Stomach (tissue), 8 donors: ENCODE measurements at regions not wholly inside any gene's neighbourhood (a gene's known extent, or its start where the extent isn't known, plus 50 kb on each side); places are given as distances from the start of the nearest gene placed in this dataset.

Experiments used
- DNase-seq, 2 donors: peaks; one replicate each; pipeline versions ENCODE4 v3.0.0 to v3.0.0-alpha.2; 2013 to 2019
- H3K27ac ChIP-seq, 5 donors: fragments of 200-600 bp in 4 of 5; sonication (generic) in 4 of 5; one replicate each; pipeline ENCODE4 v1.5.1; 2013 to 2019; ENCODE audit warnings: mild to moderate bottlenecking in 1 of 5, moderate library complexity in 1 of 5
- H3K27me3 ChIP-seq, 3 donors: fragments of 200-600 bp; sonication (generic); one replicate each; pipeline ENCODE4 v1.5.1; 2017 to 2019; ENCODE audit warnings: mixed run types in 1 of 3
- H3K36me3 ChIP-seq, 4 donors: fragments of 200-600 bp; sonication (generic); 1 replicate in 3 of 4; 2 replicates in 1 of 4; pipeline ENCODE4 v1.5.1; 2016 to 2019
- H3K4me1 ChIP-seq, 4 donors: fragments of 200-600 bp; sonication (generic); one replicate each; pipeline ENCODE4 v1.5.1; 2016 to 2019
- H3K4me3 ChIP-seq, 4 donors: fragments of 200-600 bp; sonication (generic) in 3 of 4; one replicate each; pipeline ENCODE4 v1.5.1; 2016 to 2019; ENCODE audit warnings: mild to moderate bottlenecking in 1 of 4
- H3K9me3 ChIP-seq, 4 donors: fragments of 200-600 bp; sonication (generic); one replicate each; pipeline ENCODE4 v1.5.1; 2016 to 2019
- EP300 ChIP-seq: sonication (generic); formaldehyde crosslinking; IDR thresholded peaks from one replicate; pipeline ENCODE4 v1.6.1; 2017; ENCODE audit warnings: antibody characterized with exemption
- POLR2A ChIP-seq, 4 donors: fragments of 450-650 bp; IDR thresholded peaks; one replicate each; pipeline ENCODE4 v1.6.1; 2016; ENCODE audit warnings: antibody characterized with exemption in 4 of 4, control low read depth in 2 of 4, mild to moderate bottlenecking in 1 of 4, moderate library complexity in 1 of 4
- POLR2AphosphoS5 ChIP-seq, 3 donors: sonication (generic); formaldehyde crosslinking; IDR thresholded peaks; one replicate each; pipeline ENCODE4 v1.6.1; 2016; ENCODE audit warnings: antibody characterized with exemption in 3 of 3
- WGBS, 5 donors: extraction: QIAGEN DNeasy Blood & Tissue Kit in 3 of 5; methylation state at CpG; one replicate each; pipeline versions ENCODE4 v1.1.5 to v1.1.7; 2013 to 2018; 5-methylcytosine and 5-hydroxymethylcytosine counted together
- intact Hi-C: fragments of 100-400 bp; cut with DNase I; formaldehyde crosslinking; loops from one replicate; pipeline ENCODE4 v1.15.1; 2023; ENCODE audit warnings: low total_unique reads
- TF ChIP-seq, protein P1 (sequence below), 7 experiments: fragments of 450-650 bp in 4 of 7; fragments of 200-600 bp in 3 of 7; sonication (generic) in 3 of 7; IDR thresholded peaks; one replicate each; pipeline ENCODE4 v1.5.1; 2016 to 2019; ENCODE audit warnings: antibody characterized with exemption in 7 of 7, control low read depth in 2 of 7, mild to moderate bottlenecking in 1 of 7
- donor health status: healthy with polysubstance abuse.
- donor health status: Bipolar disorder and iron deficiency.
- donor health status: healthy.

GRCh38 chr5:91638010-91638409 is 254.9 kb upstream of the ARRDC3 start:
- Histone ChIP-seq H3K9me3 (no peaks in the 10 kb centered on the region), H3K4me1 (peaks cover 0 to 5% (median 0%) of the 10 kb centered on the region in 4 donors), H3K4me3 (no peak overlapping the region), H3K36me3 (no peaks in the 10 kb centered on the region), H3K27me3 (no peaks in the 10 kb centered on the region), H3K27ac (no peak overlapping the region)
- WGBS, 5 donors = 93 to 100% (median 95%) methylated on average over 1 of the region's 1 CpG
- TF ChIP-seq POLR2A (IDR thresholded peaks at IDR 0.05) (no peak), EP300 (no peak), POLR2AphosphoS5 (IDR thresholded peaks at IDR 0.05) (no peak)
- TF ChIP-seq, protein P1, sequence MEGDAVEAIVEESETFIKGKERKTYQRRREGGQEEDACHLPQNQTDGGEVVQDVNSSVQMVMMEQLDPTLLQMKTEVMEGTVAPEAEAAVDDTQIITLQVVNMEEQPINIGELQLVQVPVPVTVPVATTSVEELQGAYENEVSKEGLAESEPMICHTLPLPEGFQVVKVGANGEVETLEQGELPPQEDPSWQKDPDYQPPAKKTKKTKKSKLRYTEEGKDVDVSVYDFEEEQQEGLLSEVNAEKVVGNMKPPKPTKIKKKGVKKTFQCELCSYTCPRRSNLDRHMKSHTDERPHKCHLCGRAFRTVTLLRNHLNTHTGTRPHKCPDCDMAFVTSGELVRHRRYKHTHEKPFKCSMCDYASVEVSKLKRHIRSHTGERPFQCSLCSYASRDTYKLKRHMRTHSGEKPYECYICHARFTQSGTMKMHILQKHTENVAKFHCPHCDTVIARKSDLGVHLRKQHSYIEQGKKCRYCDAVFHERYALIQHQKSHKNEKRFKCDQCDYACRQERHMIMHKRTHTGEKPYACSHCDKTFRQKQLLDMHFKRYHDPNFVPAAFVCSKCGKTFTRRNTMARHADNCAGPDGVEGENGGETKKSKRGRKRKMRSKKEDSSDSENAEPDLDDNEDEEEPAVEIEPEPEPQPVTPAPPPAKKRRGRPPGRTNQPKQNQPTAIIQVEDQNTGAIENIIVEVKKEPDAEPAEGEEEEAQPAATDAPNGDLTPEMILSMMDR (IDR thresholded peaks at IDR 0.05) = no peak
- intact Hi-C loops = no loop called here
- DNase-seq = no peak

GRCh38 chr5:91635950-91636734 is 253.0 kb upstream of the ARRDC3 start:
- Histone ChIP-seq H3K4me3 (no peak overlapping the region), H3K9me3 (no peaks in the 10 kb centered on the region), H3K4me1 (no peaks in the 10 kb centered on the region), H3K27ac (no peak overlapping the region), H3K27me3 (no peaks in the 10 kb centered on the region), H3K36me3 (no peaks in the 10 kb centered on the region)
- intact Hi-C loops = no loop called here
- WGBS, 5 donors = 76 to 84% (median 79%) methylated on average over 4 of the region's 4 CpGs
- no peak for DNase-seq
- TF ChIP-seq POLR2AphosphoS5 (IDR thresholded peaks at IDR 0.05) = no peak
- TF ChIP-seq, protein P1 (IDR thresholded peaks at IDR 0.05) = no peak
- TF ChIP-seq POLR2A (IDR thresholded peaks at IDR 0.05) = no peak
- TF ChIP-seq EP300 = no peak

GRCh38 chr5:91632871-91633270 is 249.8 kb upstream of the ARRDC3 start:
- WGBS, 5 donors = 11 to 30% (median 23%) methylated on average over 1 of the region's 1 CpG
- TF ChIP-seq EP300 (no peak), POLR2AphosphoS5 (IDR thresholded peaks at IDR 0.05) (no peak), POLR2A (IDR thresholded peaks at IDR 0.05) (no peak)
- TF ChIP-seq, protein P1 (IDR thresholded peaks at IDR 0.05) = no peak
- H3K4me3 ChIP-seq = no peak overlapping the region
- H3K9me3 ChIP-seq = no peaks in the 10 kb centered on the region
- H3K27ac ChIP-seq = no peak overlapping the region
- intact Hi-C loops = no loop called here
- no peaks in the 10 kb centered on the region for H3K4me1 ChIP-seq
- no peaks in the 10 kb centered on the region for H3K27me3 ChIP-seq
- DNase-seq = no peak
- H3K36me3 ChIP-seq = no peaks in the 10 kb centered on the region

DNA sequence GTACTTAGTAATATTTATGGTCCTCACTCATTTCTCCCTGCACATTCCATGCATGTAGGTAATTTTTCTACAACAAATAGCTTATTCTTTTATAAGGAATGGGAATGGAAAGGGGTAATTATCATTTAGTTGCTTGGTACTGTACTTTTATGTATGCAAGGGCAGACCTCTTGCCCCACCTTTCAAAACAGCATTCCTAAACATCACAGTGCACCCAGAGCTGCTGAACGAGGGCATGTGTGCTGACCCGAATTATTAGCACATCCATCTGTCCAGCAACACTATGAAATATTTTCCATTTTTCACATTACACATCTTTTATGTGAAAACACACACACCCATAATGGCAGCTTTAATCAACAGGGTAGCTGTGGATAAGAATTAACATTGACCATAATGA is 228.6 kb upstream of the ARRDC3 start:
- Histone ChIP-seq H3K36me3 (no peaks in the 10 kb centered on the region), H3K27ac (no peak overlapping the region), H3K4me1 (no peaks in the 10 kb centered on the region), H3K27me3 (no peaks in the 10 kb centered on the region), H3K9me3 (no peaks in the 10 kb centered on the region), H3K4me3 (no peak overlapping the region)
- WGBS, 5 donors = 53 to 73% (median 57%) methylated on average over 2 of the region's 2 CpGs
- TF ChIP-seq POLR2A (IDR thresholded peaks at IDR 0.05) (no peak), POLR2AphosphoS5 (IDR thresholded peaks at IDR 0.05) (no peak), EP300 (no peak)
- TF ChIP-seq, protein P1 (IDR thresholded peaks at IDR 0.05) = no peak
- intact Hi-C loops = no loop called here
- no peak for DNase-seq
